HUES64 (cell line): ENCODE measurements at regions not wholly inside any gene's neighbourhood (a gene's known extent, or its start where the extent isn't known, plus 50 kb on each side); places are given as distances from the start of the nearest gene placed in this dataset.

Source experiments
- H3K27ac ChIP-seq: 2 replicates; pipeline ENCODE4 v1.7.0; 2013; ENCODE audit warnings: low read depth, low read length, inconsistent platforms
- H3K27me3 ChIP-seq: 2 replicates; pipeline ENCODE4 v1.6.1; 2013; ENCODE audit warnings: mild to moderate bottlenecking, low read length; ENCODE audit not compliant: insufficient read depth
- H3K36me3 ChIP-seq: 2 replicates; pipeline ENCODE4 v1.6.1; 2013; ENCODE audit warnings: mild to moderate bottlenecking, low read length; ENCODE audit not compliant: insufficient read depth
- H3K4me1 ChIP-seq: 2 replicates; pipeline ENCODE4 v1.6.1; 2013; ENCODE audit warnings: mild to moderate bottlenecking, low read length, moderate library complexity; ENCODE audit not compliant: insufficient read depth
- H3K4me3 ChIP-seq: 2 replicates; pipeline ENCODE4 v1.5.1; 2013; ENCODE audit warnings: mild to moderate bottlenecking, low read length, moderate library complexity
- H3K9ac ChIP-seq: 2 replicates; pipeline ENCODE4 v1.6.1; 2013; ENCODE audit warnings: mild to moderate bottlenecking, low read depth, low read length
- H3K9me3 ChIP-seq: 2 replicates; pipeline ENCODE4 v1.6.1; 2013; ENCODE audit warnings: low read depth, low read length; ENCODE audit not compliant: insufficient read depth
- WGBS: fragments of 150-250, 120-280 bp; methylation state at CpG from one replicate; pipeline ENCODE4 v1.1.7; 2013; ENCODE audit warnings: missing lambda C conversion rate; 5-methylcytosine and 5-hydroxymethylcytosine counted together

- no peaks in the 10 kb centered on the region for H3K27me3 ChIP-seq
- 90% methylated on average over 34 of the region's 34 CpGs for WGBS
- H3K4me1 ChIP-seq, result no peaks in the 10 kb centered on the region
- H3K4me3 ChIP-seq, result no peak overlapping the region
- no peak overlapping the region for H3K9ac ChIP-seq
- no peak overlapping the region for H3K27ac ChIP-seq
- H3K9me3 ChIP-seq, result no peaks in the 10 kb centered on the region
- no peaks in the 10 kb centered on the region for H3K36me3 ChIP-seq
Observed at GRCh38 chr2:238585836-238586821, 159.4 kb downstream of the ASB1 start.

GRCh38 chr2:238586931-238587775 is 160.4 kb downstream of the ASB1 start:
- Histone ChIP-seq H3K27ac (no peak overlapping the region), H3K9ac (no peak overlapping the region), H3K9me3 (no peaks in the 10 kb centered on the region), H3K4me3 (no peak overlapping the region), H3K4me1 (no peaks in the 10 kb centered on the region), H3K36me3 (no peaks in the 10 kb centered on the region), H3K27me3 (no peaks in the 10 kb centered on the region)
- WGBS, result 95% methylated on average over 15 of the region's 16 CpGs

- H3K4me1 ChIP-seq, result no peaks in the 10 kb centered on the region
- no peak overlapping the region for H3K4me3 ChIP-seq
- H3K9ac ChIP-seq, result no peak overlapping the region
- WGBS, result 94% methylated on average over 12 of the region's 12 CpGs
- no peaks in the 10 kb centered on the region for H3K9me3 ChIP-seq
- no peak overlapping the region for H3K27ac ChIP-seq
- H3K27me3 ChIP-seq, result no peaks in the 10 kb centered on the region
- no peaks in the 10 kb centered on the region for H3K36me3 ChIP-seq
Observed at GRCh38 chr2:238587776-238588660, 161.3 kb downstream of the ASB1 start.

GRCh38 chr2:238589591-238590460 is 163.1 kb downstream of the ASB1 start:
- Histone ChIP-seq H3K4me1 (no peaks in the 10 kb centered on the region), H3K36me3 (no peaks in the 10 kb centered on the region), H3K9ac (no peak overlapping the region), H3K4me3 (no peak overlapping the region), H3K9me3 (no peaks in the 10 kb centered on the region), H3K27ac (no peak overlapping the region), H3K27me3 (no peaks in the 10 kb centered on the region)
- WGBS, result 94% methylated on average over 13 of the region's 16 CpGs

- H3K9me3 ChIP-seq, result no peaks in the 10 kb centered on the region
- no peak overlapping the region for H3K9ac ChIP-seq
- no peak overlapping the region for H3K27ac ChIP-seq
- no peaks in the 10 kb centered on the region for H3K27me3 ChIP-seq
- H3K36me3 ChIP-seq, result no peaks in the 10 kb centered on the region
- H3K4me1 ChIP-seq, result no peaks in the 10 kb centered on the region
- WGBS, result 50% methylated on average over 2 of the region's 2 CpGs
- no peak overlapping the region for H3K4me3 ChIP-seq
Observed at GRCh38 chr2:238591732-238592131, 165.0 kb downstream of the ASB1 start.

- Histone ChIP-seq H3K4me1 (no peaks in the 10 kb centered on the region), H3K9me3 (no peaks in the 10 kb centered on the region), H3K27me3 (no peaks in the 10 kb centered on the region), H3K4me3 (no peak overlapping the region), H3K36me3 (no peaks in the 10 kb centered on the region), H3K9ac (no peak overlapping the region), H3K27ac (no peak overlapping the region)
- WGBS, result 89% methylated on average over 8 of the region's 12 CpGs
Observed at GRCh38 chr2:238593236-238593635, 166.5 kb downstream of the ASB1 start.

- Histone ChIP-seq H3K9me3 (no peaks in the 10 kb centered on the region), H3K4me1 (no peaks in the 10 kb centered on the region), H3K4me3 (no peak overlapping the region), H3K27me3 (no peaks in the 10 kb centered on the region), H3K36me3 (no peaks in the 10 kb centered on the region), H3K9ac (no peak overlapping the region), H3K27ac (no peak overlapping the region)
- 94% methylated on average over 9 of the region's 9 CpGs for WGBS
Observed at GRCh38 chr2:238593678-238594077, 167.0 kb downstream of the ASB1 start.

- no peaks in the 10 kb centered on the region for H3K9me3 ChIP-seq
- WGBS, result 93% methylated on average over 9 of the region's 13 CpGs
- H3K36me3 ChIP-seq, result no peaks in the 10 kb centered on the region
- H3K9ac ChIP-seq, result no peak overlapping the region
- no peak overlapping the region for H3K4me3 ChIP-seq
- H3K27me3 ChIP-seq, result no peaks in the 10 kb centered on the region
- no peaks in the 10 kb centered on the region for H3K4me1 ChIP-seq
- H3K27ac ChIP-seq, result no peak overlapping the region
Observed at GRCh38 chr2:238594796-238595749, 168.3 kb downstream of the ASB1 start.

- no peak overlapping the region for H3K9ac ChIP-seq
- 92% methylated on average over 19 of the region's 20 CpGs for WGBS
- H3K4me3 ChIP-seq, result no peak overlapping the region
- H3K27me3 ChIP-seq, result no peaks in the 10 kb centered on the region
- H3K4me1 ChIP-seq, result no peaks in the 10 kb centered on the region
- no peak overlapping the region for H3K27ac ChIP-seq
- H3K36me3 ChIP-seq, result no peaks in the 10 kb centered on the region
- H3K9me3 ChIP-seq, result no peaks in the 10 kb centered on the region
Observed at GRCh38 chr2:238595750-238596570, 169.2 kb downstream of the ASB1 start.
